Ecto neural progenitor cell (in vitro differentiated cells): ENCODE measurements at regions not wholly inside any gene's neighbourhood (a gene's known extent, or its start where the extent isn't known, plus 50 kb on each side); places are given as distances from the start of the nearest gene placed in this dataset.

ENCODE experiments used
- DNase-seq: peaks from one replicate; pipeline ENCODE4 v3.0.0-alpha.2; 2018; ENCODE audit warnings: low spot score

DNA sequence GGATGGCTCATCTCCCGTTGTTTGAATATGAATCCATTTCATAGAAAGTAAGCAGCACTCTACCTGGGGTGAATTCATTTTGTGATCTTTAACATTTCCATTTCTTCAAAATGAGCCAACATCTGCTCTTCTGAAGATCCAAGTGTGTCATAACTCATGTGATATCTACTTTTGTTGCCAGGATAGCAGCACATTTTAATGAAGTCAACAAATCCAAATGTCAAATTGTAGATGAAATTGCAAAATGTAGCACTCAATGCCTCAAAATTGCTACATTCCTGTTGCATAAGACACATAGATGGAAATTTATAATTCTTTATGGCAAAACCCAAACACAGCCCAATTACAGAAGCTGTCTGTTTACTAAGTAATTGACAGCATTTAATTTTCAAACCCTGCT is 360.7 kb downstream of the TMX3 start:
- DNase-seq, result no peak

DNA sequence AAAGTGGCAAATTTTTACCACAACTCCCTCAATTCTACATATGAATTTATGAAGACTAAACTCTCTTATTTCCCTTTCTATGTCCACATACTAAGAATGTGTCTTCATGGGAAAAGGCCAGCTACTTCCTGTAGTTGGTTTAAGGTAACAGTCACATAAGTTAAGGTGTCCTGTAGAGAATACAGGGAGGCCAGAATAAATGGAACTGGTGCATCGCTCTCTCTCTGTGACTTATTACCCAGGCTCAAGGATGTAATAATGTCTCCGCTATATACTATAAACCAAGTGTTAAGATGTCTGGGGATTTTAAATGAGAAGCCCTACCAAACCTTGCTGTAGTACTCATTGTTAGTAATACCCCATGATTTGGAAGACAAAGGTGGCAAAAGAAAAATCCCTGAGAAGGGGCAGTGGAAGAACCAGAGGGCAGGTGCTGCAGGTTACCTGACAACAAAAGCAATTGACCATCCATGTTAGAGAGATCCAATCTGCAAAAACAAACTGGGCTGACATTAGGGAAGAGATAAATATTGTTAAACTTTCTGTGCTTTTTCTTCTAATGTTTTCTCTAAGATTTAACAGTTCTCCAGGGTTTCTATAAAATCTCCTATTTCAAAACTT is 372.8 kb downstream of the TMX3 start:
- no peak for DNase-seq

DNA sequence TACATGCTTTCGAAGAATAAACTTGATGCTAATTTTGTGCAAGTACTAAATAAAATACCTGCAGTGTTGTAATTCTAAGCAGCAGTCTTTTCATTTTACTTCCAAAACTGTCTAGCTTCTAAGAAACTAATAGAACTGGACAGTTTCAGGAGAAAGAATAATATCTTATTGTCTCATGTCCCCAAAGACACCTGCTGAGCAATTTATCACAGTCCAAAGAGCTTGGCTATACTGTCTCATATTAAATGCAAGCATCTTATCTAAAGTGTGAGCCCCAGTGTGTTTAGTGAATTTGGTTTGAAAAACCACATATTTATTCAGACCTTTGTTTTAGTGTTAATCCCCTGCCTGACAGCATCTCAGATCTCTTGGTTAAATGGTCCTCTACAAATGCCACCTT is 374.3 kb downstream of the TMX3 start:
- DNase-seq, result no peak

- DNase-seq, result no peak
These were observed 384.2 kb downstream of the TMX3 start for GRCh38 chr18:68330658-68331057.

- no peak for DNase-seq
These were observed 391.0 kb downstream of the TMX3 start for GRCh38 chr18:68323921-68324320.

- no peak for DNase-seq
These were observed 398.3 kb downstream of the TMX3 start for GRCh38 chr18:68316636-68317035.

GRCh38 chr18:68314403-68314802 is 400.5 kb downstream of the TMX3 start:
- DNase-seq, result no peak

GRCh38 chr18:68301441-68301840 is 413.5 kb downstream of the TMX3 start:
- no peak for DNase-seq

DNA sequence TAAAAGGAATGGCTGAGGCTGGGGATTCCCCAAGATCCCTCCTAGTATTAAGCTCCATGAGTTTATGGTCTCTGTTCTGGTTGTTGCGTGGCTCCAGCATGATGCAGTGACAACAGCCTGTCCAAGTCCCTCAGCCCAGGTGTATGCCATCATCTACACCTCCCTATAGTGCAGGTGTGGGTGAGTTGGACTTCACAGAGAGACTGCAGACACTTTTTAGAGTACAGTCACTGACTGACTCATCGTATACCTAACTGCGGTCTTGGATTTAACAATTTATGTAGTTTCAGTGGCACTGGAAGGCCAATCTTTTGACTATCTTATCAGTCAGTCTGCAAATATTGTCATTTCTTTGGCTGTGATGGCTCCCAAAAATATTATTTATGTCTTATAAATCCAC is 415.0 kb downstream of the TMX3 start:
- DNase-seq, result no peak

DNA sequence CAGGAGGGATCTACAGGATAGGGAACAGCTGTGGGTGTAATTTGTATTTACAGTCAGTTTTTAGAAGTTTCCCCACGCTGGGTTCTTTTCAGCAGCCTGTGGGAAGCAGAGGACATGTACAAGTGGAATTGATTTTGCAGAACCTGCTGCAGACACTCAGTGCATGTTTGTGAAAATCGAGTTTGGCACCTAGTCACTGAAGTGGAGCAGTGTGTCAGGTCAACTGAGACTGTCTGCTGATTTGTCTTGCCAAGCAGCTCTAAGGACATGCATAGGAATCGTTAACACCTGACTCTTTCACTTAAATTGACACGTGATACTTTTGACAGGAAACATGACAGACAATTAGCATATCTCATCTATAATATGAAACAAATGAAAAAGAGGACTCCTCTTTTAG is 416.6 kb downstream of the TMX3 start:
- no peak for DNase-seq

DNA sequence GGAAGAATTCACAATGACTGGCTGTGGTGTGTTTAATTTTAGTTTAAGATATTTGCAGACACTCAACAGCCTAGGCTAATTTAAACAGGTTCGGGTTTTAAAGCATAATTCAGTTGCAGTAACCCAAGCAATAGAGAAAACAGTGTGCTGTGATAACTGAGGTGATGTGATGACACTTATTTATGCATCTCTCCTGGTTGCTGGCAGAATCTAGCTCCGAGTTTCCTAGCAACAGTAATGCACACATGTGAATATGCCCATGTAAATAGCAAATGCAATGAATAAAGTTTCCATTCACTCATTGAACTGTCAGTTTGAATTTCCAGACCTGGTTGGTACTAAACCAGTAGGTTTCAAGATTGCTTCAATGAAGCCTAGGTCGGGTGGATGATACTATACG is 426.5 kb downstream of the TMX3 start:
- no peak for DNase-seq

GRCh38 chr18:68284236-68284780 is 430.6 kb downstream of the TMX3 start:
- no peak for DNase-seq

DNA sequence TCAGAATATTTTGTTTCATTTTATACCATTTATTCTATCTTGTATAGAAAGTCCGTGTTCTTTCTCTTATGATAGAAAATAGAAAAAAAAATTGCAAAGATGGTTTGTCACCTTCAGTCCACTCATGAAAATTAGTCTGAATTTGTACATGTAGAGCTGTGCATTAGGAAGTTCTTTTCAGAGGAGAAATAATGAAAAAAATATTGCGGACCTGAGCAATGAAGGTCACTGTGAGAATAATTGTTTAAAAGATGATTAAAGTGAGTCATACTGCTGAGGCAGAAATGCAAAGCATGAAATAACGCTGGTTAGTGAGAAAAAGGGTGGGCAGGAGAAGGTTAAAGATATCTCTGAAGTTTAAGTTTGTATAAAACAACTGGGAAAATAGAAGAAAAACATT is 431.1 kb downstream of the TMX3 start:
- no peak for DNase-seq

DNA sequence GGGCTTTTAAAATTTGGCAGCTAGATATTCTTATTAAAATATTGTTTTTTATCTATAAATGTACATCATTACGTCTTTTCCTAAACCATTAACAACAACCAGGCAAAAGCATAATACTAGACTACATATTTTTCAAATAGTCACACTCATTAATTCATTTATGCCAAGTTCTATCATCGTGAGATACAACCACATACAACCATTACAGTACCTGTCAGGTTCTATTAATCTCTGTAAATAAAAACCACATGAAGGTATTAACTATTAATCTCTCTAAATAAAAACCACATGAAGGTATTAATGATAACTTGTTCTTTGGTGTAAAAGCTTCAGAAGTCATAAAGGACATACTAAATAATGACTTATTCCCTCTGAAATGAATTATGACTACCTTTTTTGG is 432.7 kb downstream of the TMX3 start:
- no peak for DNase-seq

DNA sequence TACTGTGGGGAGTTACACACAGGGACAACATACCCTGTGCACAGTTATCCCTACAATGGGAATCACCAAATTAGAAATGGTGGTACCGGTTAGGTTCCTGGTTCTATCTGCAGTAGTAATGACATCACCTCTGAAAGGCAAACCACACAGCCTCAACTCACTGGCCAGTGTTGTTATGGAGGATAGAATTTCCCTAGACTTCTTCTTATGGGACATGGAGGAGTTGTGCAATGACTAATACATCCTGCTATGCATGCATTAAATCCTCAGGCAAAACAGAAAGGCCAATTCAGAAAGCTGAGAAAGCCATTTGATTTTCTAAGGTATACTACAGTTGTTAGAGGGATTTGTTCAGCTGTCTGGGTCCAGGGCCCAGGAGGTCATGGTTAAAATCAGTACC is 439.3 kb downstream of the TMX3 start:
- DNase-seq, result no peak

DNA sequence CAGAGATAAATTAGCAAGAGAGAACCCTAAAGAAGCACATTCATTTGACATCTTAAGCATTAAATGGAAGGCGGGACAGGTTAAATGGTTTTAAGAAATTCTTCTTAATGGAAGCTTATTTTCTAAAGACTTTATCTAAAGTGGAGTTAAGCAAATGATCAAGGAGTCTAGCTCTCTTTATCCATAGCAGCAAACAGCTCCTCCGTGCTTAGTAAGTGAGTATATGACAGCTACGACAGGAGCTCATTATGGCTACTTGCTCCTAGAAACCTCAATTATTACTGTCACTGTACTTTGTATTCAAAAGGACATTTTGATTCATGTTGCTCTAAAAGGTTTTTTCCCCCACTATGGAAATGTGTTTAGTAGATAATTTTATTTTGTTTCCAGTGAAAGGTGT is 444.9 kb downstream of the TMX3 start:
- no peak for DNase-seq

DNA sequence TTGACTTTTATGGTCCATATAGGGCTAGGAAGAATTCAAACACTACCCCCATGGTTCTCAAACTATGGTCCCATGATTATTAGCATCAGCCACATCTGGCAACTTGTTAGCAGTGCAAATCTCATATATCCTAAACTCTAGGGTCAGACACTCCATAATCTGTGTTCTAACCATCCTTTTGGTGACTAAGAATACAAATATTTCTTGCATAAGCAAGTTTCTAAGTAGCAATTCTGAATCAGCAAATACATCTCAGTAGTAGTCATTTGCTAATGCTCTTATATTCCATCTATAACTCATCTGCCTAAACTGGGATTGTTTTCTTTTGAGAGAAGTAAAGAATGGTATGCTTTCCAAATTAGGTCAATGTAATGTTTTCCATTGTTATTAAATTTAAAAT is 447.3 kb downstream of the TMX3 start:
- DNase-seq, result no peak

- DNase-seq, result no peak
These were observed 451.4 kb downstream of the TMX3 start for GRCh38 chr18:68263481-68263880.

GRCh38 chr18:68262690-68263294 is 452.1 kb downstream of the TMX3 start:
- DNase-seq, result no peak

DNA sequence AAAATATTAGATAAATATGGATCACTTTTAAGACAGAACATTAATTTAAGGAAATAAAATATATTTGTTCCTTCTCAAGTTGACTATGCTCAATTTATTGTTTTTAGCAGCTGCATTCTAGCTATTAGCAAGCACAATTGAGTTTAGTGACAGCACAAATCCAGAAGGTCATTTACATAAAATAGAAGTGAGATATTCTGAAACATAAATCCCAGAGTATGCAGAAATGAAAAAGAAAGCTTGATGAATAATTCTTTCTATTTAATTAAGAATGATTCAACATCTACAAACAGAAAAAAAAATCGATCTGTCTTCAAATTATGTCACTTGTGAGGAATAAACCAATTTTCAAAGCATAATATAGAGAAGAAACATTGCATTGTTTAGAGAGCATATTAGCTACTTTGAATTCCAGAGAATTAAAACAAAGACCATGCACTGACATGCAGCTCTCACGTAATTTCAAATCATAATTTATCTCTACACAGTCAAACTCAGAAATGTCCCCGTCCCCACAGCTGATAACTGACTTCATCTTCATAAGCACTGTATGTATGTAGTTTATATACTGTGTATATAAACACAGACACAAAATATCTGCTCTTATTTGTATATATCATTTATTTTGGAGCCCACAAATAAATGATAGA is 458.4 kb downstream of the TMX3 start:
- no peak for DNase-seq

DNA sequence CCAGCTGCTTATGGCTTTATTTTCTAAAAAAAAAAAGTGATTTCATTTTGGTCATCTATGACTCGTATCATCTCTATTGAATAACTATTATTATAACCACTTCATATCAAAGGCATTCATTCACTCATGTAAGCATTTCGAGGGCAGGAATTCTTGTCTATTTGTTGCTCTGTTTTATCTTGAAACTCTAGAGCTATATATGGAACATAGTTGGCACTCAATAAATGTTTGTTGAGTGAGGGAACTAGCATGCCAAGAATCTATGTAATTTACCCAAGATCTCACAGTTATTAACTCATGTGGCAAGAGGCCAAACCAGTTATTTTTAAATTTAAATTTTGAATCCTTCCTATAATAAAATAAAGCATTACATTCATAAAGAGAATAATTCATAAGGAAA is 470.1 kb downstream of the TMX3 start:
- DNase-seq, result no peak

GRCh38 chr18:68241881-68242280 is 473.0 kb downstream of the TMX3 start:
- no peak for DNase-seq

- DNase-seq, result no peak
These were observed 480.2 kb downstream of the TMX3 start for GRCh38 chr18:68234676-68235075.

GRCh38 chr18:68234131-68234530 is 480.8 kb downstream of the TMX3 start:
- no peak for DNase-seq
